PC-3 (cell line): ENCODE measurements at regions not wholly inside any gene's neighbourhood (a gene's known extent, or its start where the extent isn't known, plus 50 kb on each side); places are given as distances from the start of the nearest gene placed in this dataset.

Source experiments
- ATAC-seq: fragments of 200-7000 bp; cut with Tn5 transposase; 2 replicates; pipeline ENCODE4 v1.9.1; 2020; ENCODE audit warnings: mild to moderate bottlenecking, moderate library complexity
- BruUV-seq: library from RNA; stranded (reverse); fragments of 400-500 nt; replicated peaks from 2 replicates; lab custom pipeline; 2021; lab: Mats Ljungman, UMichigan
- CTCF ChIA-PET: fragments of 300-600 bp; sonication (Branson Sonifier 250); formaldehyde crosslinking; loops from one replicate; lab custom pipeline; 2022; ENCODE audit warnings: antibody characterized with exemption; lab: Charles Lee
- POLR2A ChIA-PET: fragments of 300-600 bp; sonication (Branson Sonifier 250); formaldehyde crosslinking; loops from one replicate; lab custom pipeline; 2022; ENCODE audit warnings: antibody characterized with exemption; ENCODE audit not compliant: unreplicated experiment; lab: Charles Lee
- DNase-seq: peaks from one replicate; pipeline ENCODE4 v3.0.0-alpha.2; 2015
- H2AFZ ChIP-seq: fragments of 300-600 bp; sonication (generic); 2 replicates; pipeline ENCODE4 v1.6.0; 2016; ENCODE audit warnings: antibody characterized with exemption, low read length
- H3F3A ChIP-seq: fragments of 300-600 bp; sonication (generic); one replicate; pipeline ENCODE4 v1.6.0; 2017; ENCODE audit warnings: antibody characterized with exemption, low read length, control low read depth, mild to moderate bottlenecking; ENCODE audit not compliant: unreplicated experiment
- H3K27ac ChIP-seq: fragments of 300-600 bp; sonication (generic); 2 replicates; pipeline ENCODE4 v1.5.1; 2016; ENCODE audit warnings: mild to moderate bottlenecking, low read length
- H3K27me3 ChIP-seq: fragments of 300-600 bp; sonication (generic); 2 replicates; pipeline ENCODE4 v1.6.1; 2016; ENCODE audit warnings: low read length, mixed read lengths
- H3K36me3 ChIP-seq: fragments of 300-600 bp; sonication (generic); 2 replicates; pipeline ENCODE4 v1.6.1; 2016; ENCODE audit warnings: low read depth, mixed run types, low read length, mixed read lengths
- H3K4me1 ChIP-seq: fragments of 300-600 bp; sonication (generic); 2 replicates; pipeline ENCODE4 v1.5.1; 2016; ENCODE audit warnings: low read length; ENCODE audit not compliant: insufficient read depth
- H3K4me2 ChIP-seq: fragments of 300-600 bp; sonication (generic); 2 replicates; pipeline ENCODE4 v1.6.0; 2016; ENCODE audit warnings: low read length
- H3K4me3 ChIP-seq: fragments of 300-600 bp; sonication (generic); 2 replicates; pipeline ENCODE4 v1.5.1; 2016; ENCODE audit warnings: mild to moderate bottlenecking, low read length, mixed read lengths
- H3K79me2 ChIP-seq: fragments of 300-600 bp; sonication (generic); 2 replicates; pipeline ENCODE4 v1.6.1; 2017; ENCODE audit warnings: low read length, mixed read lengths
- H3K9ac ChIP-seq: fragments of 300-600 bp; sonication (generic); 2 replicates; pipeline ENCODE4 v1.6.0; 2016; ENCODE audit warnings: mild to moderate bottlenecking, low read length
- H3K9me2 ChIP-seq: fragments of 300-600 bp; sonication (generic); replicated peaks from 2 replicates; pipeline ENCODE4 v1.6.1; 2016; ENCODE audit warnings: mixed run types, low read length, mixed read lengths
- H3K9me3 ChIP-seq: fragments of 300-600 bp; sonication (generic); 2 replicates; pipeline ENCODE4 v1.6.1; 2016; ENCODE audit warnings: low read length, mixed read lengths
- H4K20me1 ChIP-seq: fragments of 300-600 bp; sonication (generic); 2 replicates; pipeline ENCODE4 v1.6.1; 2016; ENCODE audit warnings: low read length, mixed read lengths
- EZH2 ChIP-seq: fragments of 300-600 bp; sonication (generic); IDR thresholded peaks from one replicate; pipeline ENCODE4 v1.6.1; 2017; ENCODE audit warnings: antibody characterized with exemption, mild to moderate bottlenecking, low read length; ENCODE audit not compliant: unreplicated experiment
- EZH2phosphoT487 ChIP-seq: fragments of 300-600 bp; sonication (generic); IDR thresholded peaks from 2 replicates; pipeline ENCODE4 v1.6.1; 2018; ENCODE audit warnings: mild to moderate bottlenecking, antibody characterized with exemption, low read length, borderline replicate concordance
- intact Hi-C: fragments of 100-400 bp; cut with micrococcal nuclease; formaldehyde crosslinking; loops from 2 replicates; pipeline ENCODE4 v1.9.0; 2023
- TF ChIP-seq, protein P1 (sequence below): fragments of 300-600 bp; sonication (generic); conservative IDR thresholded peaks from 2 replicates; pipeline ENCODE4 v1.5.1; 2017; ENCODE audit warnings: antibody characterized with exemption, low read depth, mild to moderate bottlenecking, low read length

DNA sequence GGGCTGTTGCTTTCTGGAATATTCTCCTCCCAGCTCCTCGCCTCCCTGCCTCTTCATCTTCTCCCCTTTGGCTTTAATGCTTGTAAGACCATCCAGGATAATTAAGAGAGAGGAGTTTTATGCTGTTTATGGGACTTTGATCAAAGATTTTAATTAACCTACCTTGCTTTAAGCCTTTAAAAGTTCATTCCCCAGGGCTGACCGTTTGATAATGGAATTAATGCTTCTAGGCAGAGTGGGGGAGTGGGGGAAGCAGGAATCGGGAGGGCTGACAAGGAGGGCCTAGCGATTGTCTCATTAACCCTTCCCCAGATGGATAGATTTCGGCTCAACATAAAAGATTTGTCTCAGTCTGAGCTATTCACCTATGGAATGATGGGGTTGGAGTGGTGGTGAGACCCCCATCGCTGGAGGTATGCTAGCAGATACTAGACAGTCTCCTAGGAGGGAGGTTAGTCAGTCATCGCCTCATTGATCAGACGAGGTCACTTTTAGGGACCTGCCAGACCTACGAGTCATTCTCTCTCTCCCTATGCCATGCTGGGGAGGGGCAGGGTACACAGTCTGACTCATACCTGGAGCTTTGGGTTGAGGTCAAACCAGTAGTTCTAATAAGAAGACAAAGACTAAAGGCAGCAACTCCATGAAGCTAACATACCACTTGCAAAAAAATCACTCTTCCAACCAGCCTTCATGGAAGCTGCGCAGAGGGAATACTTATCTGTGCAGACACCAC, 236.6 kb upstream of the NLRP1 start:
- peak overlapping the region; percentile 83 for H3K27ac ChIP-seq

DNA sequence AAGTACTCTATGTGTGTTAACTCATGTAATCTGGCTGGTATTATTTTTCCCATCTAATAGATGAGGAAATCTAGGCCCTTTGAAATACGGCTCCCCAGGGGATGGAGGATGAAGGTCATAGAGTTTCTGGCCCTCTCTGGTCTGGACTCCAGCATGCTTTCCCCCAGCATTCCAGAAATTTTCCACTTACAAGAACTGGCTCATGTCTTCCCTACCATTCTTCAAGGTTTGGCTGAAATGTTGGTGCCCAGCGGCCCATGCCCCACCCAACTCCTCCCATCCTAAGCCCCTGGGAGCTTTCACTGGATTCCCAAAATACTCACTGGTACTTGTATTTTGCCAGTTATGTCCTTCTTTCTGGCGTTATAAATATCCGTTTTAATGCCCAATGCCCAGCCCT, 237.5 kb upstream of the NLRP1 start:
- TF ChIP-seq, protein P1, sequence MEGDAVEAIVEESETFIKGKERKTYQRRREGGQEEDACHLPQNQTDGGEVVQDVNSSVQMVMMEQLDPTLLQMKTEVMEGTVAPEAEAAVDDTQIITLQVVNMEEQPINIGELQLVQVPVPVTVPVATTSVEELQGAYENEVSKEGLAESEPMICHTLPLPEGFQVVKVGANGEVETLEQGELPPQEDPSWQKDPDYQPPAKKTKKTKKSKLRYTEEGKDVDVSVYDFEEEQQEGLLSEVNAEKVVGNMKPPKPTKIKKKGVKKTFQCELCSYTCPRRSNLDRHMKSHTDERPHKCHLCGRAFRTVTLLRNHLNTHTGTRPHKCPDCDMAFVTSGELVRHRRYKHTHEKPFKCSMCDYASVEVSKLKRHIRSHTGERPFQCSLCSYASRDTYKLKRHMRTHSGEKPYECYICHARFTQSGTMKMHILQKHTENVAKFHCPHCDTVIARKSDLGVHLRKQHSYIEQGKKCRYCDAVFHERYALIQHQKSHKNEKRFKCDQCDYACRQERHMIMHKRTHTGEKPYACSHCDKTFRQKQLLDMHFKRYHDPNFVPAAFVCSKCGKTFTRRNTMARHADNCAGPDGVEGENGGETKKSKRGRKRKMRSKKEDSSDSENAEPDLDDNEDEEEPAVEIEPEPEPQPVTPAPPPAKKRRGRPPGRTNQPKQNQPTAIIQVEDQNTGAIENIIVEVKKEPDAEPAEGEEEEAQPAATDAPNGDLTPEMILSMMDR: no peak
- no peak for TF ChIP-seq EZH2
- no peak for TF ChIP-seq EZH2phosphoT487
- peak overlapping the region; percentile 83 for H3K27ac ChIP-seq
- H3K27me3 ChIP-seq: no peaks in the 10 kb centered on the region
- ATAC-seq (no peak), DNase-seq (no peak)
- H3K4me3 ChIP-seq: no peak overlapping the region
- H3K4me1 ChIP-seq: peaks cover 42% of the 10 kb centered on the region
- no peaks in the 10 kb centered on the region for H3K9me3 ChIP-seq
- H3K79me2 ChIP-seq: 0 out of 2 replicates have a peak, but pooled peaks cover 2% of the 10 kb centered on the region
- peak overlapping the region; percentile 72 for H3K4me2 ChIP-seq
- H3K9me2 ChIP-seq: no peaks in the 10 kb centered on the region
- no peaks in the 10 kb centered on the region for H3K36me3 ChIP-seq
- intact Hi-C loops: no loop called here
- no peaks in the 10 kb centered on the region for H4K20me1 ChIP-seq
- H2AFZ ChIP-seq: no peak overlapping the region
- POLR2A ChIA-PET: no interaction called here
- BruUV-seq: no TSS peak
- no peaks in the 10 kb centered on the region for H3F3A ChIP-seq
- peak overlapping the region; percentile 50; the same call in 1 of the 2 replicates for H3K9ac ChIP-seq
- CTCF ChIA-PET: no interaction called here

More for the DNA sequence above, 236.6 kb upstream of the NLRP1 start:
- TF ChIP-seq EZH2 (no peak), EZH2phosphoT487 (no peak)
- TF ChIP-seq, protein P1: no peak
- Histone ChIP-seq H3K27me3 (no peaks in the 10 kb centered on the region), H3K4me3 (0 out of 2 replicates have a peak overlapping the region, but pooled peaks have one; percentile 10), H2AFZ (no peak overlapping the region), H3K4me2 (peak overlapping the region; percentile 72), H3K79me2 (0 out of 2 replicates have a peak, but pooled peaks cover 2% of the 10 kb centered on the region), H3K9me2 (no peaks in the 10 kb centered on the region), H4K20me1 (no peaks in the 10 kb centered on the region), H3K9ac (peak overlapping the region; percentile 50; the same call in 1 of the 2 replicates), H3K36me3 (no peaks in the 10 kb centered on the region), H3K4me1 (peaks cover 34% of the 10 kb centered on the region), H3K9me3 (no peaks in the 10 kb centered on the region), H3F3A (no peaks in the 10 kb centered on the region)
- CTCF ChIA-PET: no interaction called here
- BruUV-seq: no TSS peak
- intact Hi-C loops: no loop called here
- DNase-seq: peak; percentile 77
- ATAC-seq: peak; percentile 71
- POLR2A ChIA-PET: no interaction called here
